ENCODE measurements at regions not wholly inside any gene's neighbourhood (a gene's known extent, or its start where the extent isn't known, plus 50 kb on each side); places are given as distances from the start of the nearest gene placed in this dataset.

GRCh38 chr12:77766224-77766623 lies 64.5 kb upstream of the NAV3 start:
- Histone ChIP-seq H3K9me3 (ENCODE audit: control insufficient read depth, insufficient read depth, low read depth, low read length) (no peaks in the 10 kb centered on the region; the same call in 1 of the 2 replicates), H3K36me3 (ENCODE audit: control insufficient read depth, insufficient read depth, low read length) (no peaks in the 10 kb centered on the region), H3K27me3 (ENCODE audit: control insufficient read depth, insufficient read depth, low read length) (no peaks in the 10 kb centered on the region), H3K27ac (ENCODE audit: low read length) (no peak overlapping the region), H3K4me1 (ENCODE audit: control insufficient read depth, insufficient read depth, low read length) (no peaks in the 10 kb centered on the region), H3K4me3 (ENCODE audit: low read depth in 2 of 2, low read length in 2 of 2) (no peak overlapping the region)
- BruUV-seq (replicated peaks) = no TSS peak
- ChIA-PET CTCF (no interaction called here), POLR2A (no interaction called here)
- DNase-seq (ENCODE audit: low read depth, low spot score) (no peak), ATAC-seq (no peak)
- intact Hi-C loops (cut with micrococcal nuclease; ENCODE audit: unreplicated experiment) (no loop called here), in situ Hi-C loops (cut with HindIII; ENCODE audit: low pct_unique_long_range_greater_than_20kb, low sequenced_read_pairs) (no loop called here)
- TF ChIP-seq CTCF (IDR thresholded peaks at IDR 0.05) (no peak), REST (IDR thresholded peaks at IDR 0.05; ENCODE audit: insufficient read depth in 1 of 2, low read depth in 2 of 2, low read length in 1 of 2) (no peak), POLR2AphosphoS5 (IDR thresholded peaks at IDR 0.05; ENCODE audit: low read depth, low read length) (no peak), TCF7L2 (IDR thresholded peaks at IDR 0.05; ENCODE audit: low read depth, low read length) (no peak), SIN3A (IDR thresholded peaks at IDR 0.05; ENCODE audit: borderline replicate concordance, insufficient read depth, low read depth, low read length) (no peak)

GRCh38 chr12:77761286-77761685 lies 69.4 kb upstream of the NAV3 start:
- DNase-seq (ENCODE audit: low read depth, low spot score) = no peak
- Histone ChIP-seq H3K27ac (ENCODE audit: low read length) (no peak overlapping the region), H3K4me3 (ENCODE audit: low read depth in 2 of 2, low read length in 2 of 2) (no peak overlapping the region), H3K9me3 (ENCODE audit: control insufficient read depth, insufficient read depth, low read depth, low read length) (no peaks in the 10 kb centered on the region), H3K27me3 (ENCODE audit: control insufficient read depth, insufficient read depth, low read length) (no peaks in the 10 kb centered on the region), H3K4me1 (ENCODE audit: control insufficient read depth, insufficient read depth, low read length) (no peaks in the 10 kb centered on the region), H3K36me3 (ENCODE audit: control insufficient read depth, insufficient read depth, low read length) (no peaks in the 10 kb centered on the region)
- POLR2A ChIA-PET = interaction anchor here (0.6 kb wide), 1 partner anchor 126 kb away, joined by 4 read pairs; no protein-coding TSS in a partner anchor
- BruUV-seq (replicated peaks) = no TSS peak
- intact Hi-C loops (cut with micrococcal nuclease; ENCODE audit: unreplicated experiment) (no loop called here), in situ Hi-C loops (cut with HindIII; ENCODE audit: low pct_unique_long_range_greater_than_20kb, low sequenced_read_pairs) (no loop called here)
- ATAC-seq = no peak
- CTCF ChIA-PET = no interaction called here
- TF ChIP-seq SIN3A (IDR thresholded peaks at IDR 0.05; ENCODE audit: borderline replicate concordance, insufficient read depth, low read depth, low read length) = no peak
- no peak for TF ChIP-seq TCF7L2 (IDR thresholded peaks at IDR 0.05; ENCODE audit: low read depth, low read length)
- no peak for TF ChIP-seq POLR2AphosphoS5 (IDR thresholded peaks at IDR 0.05; ENCODE audit: low read depth, low read length)
- TF ChIP-seq CTCF (IDR thresholded peaks at IDR 0.05) = no peak
- no peak for TF ChIP-seq REST (IDR thresholded peaks at IDR 0.05; ENCODE audit: insufficient read depth in 1 of 2, low read depth in 2 of 2, low read length in 1 of 2)

Data from Panc1 (cell line).